Right ventricle myocardium inferior (tissue), 1 donor: ENCODE measurements at regions not wholly inside any gene's neighbourhood (a gene's known extent, or its start where the extent isn't known, plus 50 kb on each side); places are given as distances from the start of the nearest gene placed in this dataset.
A peak's percentile ranks its signal among the peaks of the same experiment; 100 is the strongest.

ENCODE experiments used
- ATAC-seq: fragments of 200-7000 bp; cut with Tn5 transposase; one replicate; pipeline ENCODE4 v1.9.1; 2020; ENCODE audit warnings: mild to moderate bottlenecking, moderate library complexity
- DNase-seq: peaks from one replicate; pipeline ENCODE4 v3.0.0; 2021; ENCODE audit errors: missing footprints
- intact Hi-C: fragments of 100-400 bp; cut with DNase I; formaldehyde crosslinking; loops from one replicate; pipeline ENCODE4 v1.11.0; 2022
- donor health status: DM: no; HTN: yes; CAD: no; lungs with severe emphysema.

- ATAC-seq (no peak), DNase-seq (no peak)
- intact Hi-C loops: no loop called here
Measured at GRCh38 chr13:53336441-53337160, 308.0 kb downstream of the OLFM4 start.

DNA sequence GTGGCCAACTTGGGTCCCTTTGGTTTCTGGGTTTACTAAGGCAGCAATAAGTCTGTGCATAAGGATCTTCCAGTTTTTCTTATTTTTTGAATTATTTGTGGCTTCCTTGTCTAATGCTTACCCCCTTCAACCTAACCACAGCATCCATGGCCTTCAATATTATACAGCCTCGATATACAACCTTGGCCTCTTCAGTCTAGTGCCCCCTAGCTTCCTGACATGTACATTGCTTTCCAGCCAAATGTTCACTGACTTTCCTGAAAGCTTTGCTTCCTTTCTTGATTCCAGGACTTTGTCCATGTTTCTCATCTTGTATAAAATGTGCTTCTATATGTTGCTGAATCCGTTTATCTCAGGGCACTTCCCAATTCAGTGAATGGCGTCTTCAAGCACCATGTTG is 310.1 kb downstream of the OLFM4 start:
- DNase-seq (no peak), ATAC-seq (no peak)
- intact Hi-C loops: no loop called here

GRCh38 chr13:53340505-53341143 is 312.0 kb downstream of the OLFM4 start:
- ATAC-seq: no peak
- no peak for DNase-seq
- intact Hi-C loops: no loop called here

DNA sequence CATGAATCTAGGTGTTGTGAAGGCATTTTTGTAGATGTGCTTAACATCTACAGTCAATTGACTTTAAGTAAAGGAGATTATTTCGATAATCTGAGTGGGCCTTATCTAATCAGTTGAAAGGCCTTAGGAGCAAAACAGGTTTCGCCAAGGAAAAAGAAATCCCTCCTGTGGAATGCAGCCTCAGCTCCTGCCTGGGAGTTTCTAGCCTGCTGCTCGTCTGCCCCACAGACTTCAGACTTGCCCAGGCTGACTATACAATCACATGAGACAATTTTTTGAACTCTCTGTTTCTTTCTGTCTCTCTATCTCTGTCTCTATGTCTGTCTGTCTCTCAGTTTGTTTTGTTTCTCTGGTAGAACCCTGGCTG is 312.5 kb downstream of the OLFM4 start:
- ATAC-seq (no peak), DNase-seq (no peak)
- intact Hi-C loops: no loop called here

DNA sequence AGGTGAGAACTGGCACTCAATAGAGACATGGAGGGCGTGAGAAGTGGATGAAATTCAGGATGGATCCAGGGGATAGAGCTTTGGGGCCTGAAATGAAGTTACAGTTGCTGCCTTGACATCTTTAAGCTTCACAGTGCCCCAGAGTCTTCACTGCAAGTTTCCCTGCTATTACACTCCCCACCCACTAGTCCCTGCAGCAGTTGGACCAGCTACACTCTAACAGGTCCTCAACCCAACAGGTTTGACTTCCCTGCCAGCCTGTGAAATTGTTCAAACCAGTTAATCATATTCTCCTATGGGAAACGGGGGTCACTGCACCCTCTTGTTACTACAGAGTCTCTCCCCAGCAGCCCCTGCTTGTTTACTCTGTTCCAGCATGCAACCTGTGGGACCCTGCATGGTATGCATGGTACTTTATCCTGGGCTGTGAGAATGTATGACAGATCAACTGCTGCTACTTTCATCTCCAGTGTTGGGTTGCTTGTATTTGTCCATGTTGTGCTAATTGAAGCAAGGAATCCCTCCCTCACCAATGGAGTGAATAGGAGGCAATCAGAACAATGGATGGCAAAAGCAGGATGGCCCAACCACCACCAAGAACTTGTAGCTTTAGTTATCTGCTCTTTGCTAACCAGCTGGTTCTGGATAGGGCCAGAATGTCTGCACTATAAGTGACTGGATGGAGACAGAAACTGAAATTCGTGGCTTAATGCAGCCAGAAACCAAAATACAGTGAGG is 314.2 kb downstream of the OLFM4 start:
- DNase-seq: no peak
- intact Hi-C loops: no loop called here
- ATAC-seq: no peak

DNA sequence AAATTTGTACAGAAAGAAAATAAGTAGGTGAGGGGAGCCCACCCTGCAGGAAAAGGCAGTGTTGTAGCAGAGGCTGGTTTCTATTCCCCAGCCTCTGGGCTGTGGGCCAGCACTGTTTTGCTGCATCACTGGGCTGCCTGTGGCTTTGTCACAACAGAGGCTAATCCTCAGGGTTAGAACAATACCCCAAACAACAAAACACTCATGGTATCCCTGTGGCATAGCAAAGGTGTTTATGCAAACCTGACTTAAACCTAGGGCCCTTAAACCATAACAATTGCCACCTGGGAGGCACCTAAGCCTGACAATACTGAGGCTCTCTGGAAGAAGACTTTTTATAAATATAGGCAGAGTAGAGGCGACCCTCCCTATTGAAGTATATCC is 314.7 kb downstream of the OLFM4 start:
- intact Hi-C loops: no loop called here
- ATAC-seq (no peak), DNase-seq (no peak)

DNA sequence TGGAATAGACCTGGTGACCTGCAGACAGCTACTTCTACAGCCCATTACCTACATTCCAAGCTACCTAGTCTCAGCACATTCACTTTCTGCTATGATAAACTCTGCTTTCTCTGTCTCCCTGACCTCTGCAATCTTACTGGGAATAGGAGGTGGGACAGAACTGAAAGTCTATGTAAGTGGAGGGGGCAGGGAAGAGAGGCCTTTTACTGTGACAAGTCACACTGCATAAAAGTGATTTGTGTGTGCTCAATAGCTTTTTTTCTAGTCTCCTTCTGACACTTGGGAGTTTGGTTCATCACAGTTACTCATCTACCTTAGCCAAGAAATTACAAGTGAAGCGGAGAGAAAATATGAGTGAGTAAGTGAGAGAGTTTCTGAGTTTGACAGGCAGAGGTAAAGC is 322.4 kb downstream of the OLFM4 start:
- intact Hi-C loops: no loop called here
- no peak for ATAC-seq

DNA sequence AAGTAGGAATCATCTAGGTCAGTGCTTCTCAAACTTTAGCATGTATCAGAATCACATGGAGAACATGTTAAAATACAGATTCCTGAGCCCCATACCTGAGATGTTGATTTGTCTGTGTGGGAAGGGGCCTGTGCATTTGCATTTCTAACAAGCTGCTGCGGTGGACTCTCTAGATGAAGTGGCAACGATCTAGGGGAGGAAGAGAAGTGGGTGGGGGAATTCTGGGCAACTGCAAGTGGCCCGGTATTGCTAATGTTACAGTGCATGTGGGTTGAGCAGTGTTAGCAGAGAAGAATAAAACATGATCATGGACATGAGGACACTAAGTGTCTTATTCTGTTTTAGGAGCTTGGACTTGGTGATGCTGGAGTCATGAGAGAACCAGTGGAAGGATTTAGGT is 329.0 kb downstream of the OLFM4 start:
- intact Hi-C loops: no loop called here
- DNase-seq (no peak), ATAC-seq (no peak)

More for the DNA sequence above, 322.4 kb downstream of the OLFM4 start:
- no peak for DNase-seq

- intact Hi-C loops: no loop called here
- ATAC-seq (no peak), DNase-seq (no peak)
Measured at GRCh38 chr13:53368948-53369347, 340.3 kb downstream of the OLFM4 start.

DNA sequence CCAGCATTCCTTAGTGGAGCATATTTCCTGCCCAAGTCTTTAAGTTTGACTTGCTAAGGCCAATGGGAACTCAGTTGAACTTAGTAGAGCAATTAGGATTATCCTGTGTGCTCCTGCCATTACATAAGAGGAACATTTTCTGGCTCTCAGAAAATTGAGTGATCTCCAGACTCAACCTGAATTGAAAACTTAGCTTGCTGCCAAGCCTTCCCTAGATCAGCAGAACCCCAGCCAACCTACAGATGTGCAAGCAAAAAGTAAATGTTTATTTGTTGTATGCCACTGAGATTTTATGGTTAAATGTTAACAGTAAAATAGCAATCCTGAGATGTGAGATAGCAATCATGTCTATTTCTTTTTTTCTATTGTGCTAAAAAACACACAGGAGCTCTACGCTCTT is 350.9 kb downstream of the OLFM4 start:
- ATAC-seq: no peak
- intact Hi-C loops: no loop called here

GRCh38 chr13:53382008-53382407 is 353.4 kb downstream of the OLFM4 start:
- DNase-seq (no peak), ATAC-seq (no peak)
- intact Hi-C loops: no loop called here

More for the DNA sequence above, 350.9 kb downstream of the OLFM4 start:
- no peak for DNase-seq

GRCh38 chr13:53398051-53398450 is 369.4 kb downstream of the OLFM4 start:
- DNase-seq (no peak), ATAC-seq (no peak)
- intact Hi-C loops: no loop called here

DNA sequence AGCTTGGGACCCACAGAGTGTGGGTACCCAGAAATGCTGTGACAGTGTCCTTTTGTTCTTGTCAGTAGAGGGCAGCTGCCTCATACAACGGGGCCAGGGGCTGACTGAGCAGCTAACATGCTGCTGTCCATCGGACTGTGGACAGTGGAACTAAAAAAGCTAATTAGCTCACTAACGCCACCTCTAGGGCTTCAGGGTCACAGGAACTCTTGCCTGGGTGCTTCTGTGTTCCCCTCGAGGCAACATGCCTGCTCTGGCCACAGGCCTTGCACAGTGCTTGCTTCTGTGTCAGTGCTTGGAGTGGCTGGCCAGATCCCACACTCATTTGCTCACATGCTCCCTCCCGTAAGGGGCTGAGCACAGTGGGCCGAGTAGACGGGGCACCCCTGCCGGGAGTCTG is 377.0 kb downstream of the OLFM4 start:
- DNase-seq (no peak), ATAC-seq (no peak)
- intact Hi-C loops: no loop called here

DNA sequence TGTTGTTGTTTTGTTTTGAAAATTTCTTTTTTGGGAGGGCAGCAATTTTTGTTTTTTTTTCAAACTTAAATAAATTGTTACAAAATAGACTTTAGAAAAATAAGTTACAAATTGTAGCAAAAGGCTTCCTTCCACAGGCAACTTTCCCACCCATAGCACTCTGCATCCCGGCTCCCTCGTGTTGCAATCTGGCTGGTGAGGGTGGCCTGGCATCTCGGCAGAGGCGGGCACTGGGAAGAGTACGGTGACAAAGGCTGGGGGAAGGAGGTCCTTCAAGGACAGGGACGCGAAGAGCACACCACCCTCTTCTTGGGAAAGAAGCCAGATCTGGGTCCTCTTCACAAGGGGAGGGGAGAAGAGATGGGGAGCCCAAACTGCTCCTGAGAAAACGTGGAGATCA is 379.7 kb downstream of the OLFM4 start:
- ATAC-seq (no peak), DNase-seq (no peak)
- intact Hi-C loops: no loop called here

- no peak for ATAC-seq
- peak; percentile 61 for DNase-seq
- intact Hi-C loops: no loop called here
Measured at GRCh38 chr13:53408847-53409568, 380.4 kb downstream of the OLFM4 start.

- intact Hi-C loops: no loop called here
- DNase-seq: no peak
- ATAC-seq: no peak
Measured at GRCh38 chr13:53411463-53411862, 382.9 kb downstream of the OLFM4 start.

GRCh38 chr13:53415135-53415534 is 386.5 kb downstream of the OLFM4 start:
- intact Hi-C loops: no loop called here
- DNase-seq: no peak
- ATAC-seq: no peak

DNA sequence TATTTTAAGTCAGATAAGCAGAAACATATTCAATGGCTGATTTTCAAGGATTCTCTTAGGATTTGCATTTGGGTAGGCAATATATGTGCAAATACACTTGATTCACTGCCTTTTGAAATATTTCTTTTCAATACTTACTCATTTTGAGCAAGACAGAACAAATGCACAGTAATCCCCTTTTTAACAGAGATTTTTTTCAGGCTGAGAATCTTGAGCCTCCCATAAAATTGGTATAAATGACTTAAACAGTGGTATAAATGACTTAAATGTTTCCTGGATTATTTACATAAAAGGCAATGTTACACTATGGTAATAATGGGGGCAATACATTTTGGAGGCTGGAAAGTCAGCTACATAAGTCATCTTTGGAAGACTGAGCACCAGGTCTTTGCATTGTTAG is 389.0 kb downstream of the OLFM4 start:
- DNase-seq (no peak), ATAC-seq (no peak)
- intact Hi-C loops: no loop called here

GRCh38 chr13:53422415-53422814 is 393.8 kb downstream of the OLFM4 start:
- ATAC-seq (no peak), DNase-seq (no peak)
- intact Hi-C loops: no loop called here

DNA sequence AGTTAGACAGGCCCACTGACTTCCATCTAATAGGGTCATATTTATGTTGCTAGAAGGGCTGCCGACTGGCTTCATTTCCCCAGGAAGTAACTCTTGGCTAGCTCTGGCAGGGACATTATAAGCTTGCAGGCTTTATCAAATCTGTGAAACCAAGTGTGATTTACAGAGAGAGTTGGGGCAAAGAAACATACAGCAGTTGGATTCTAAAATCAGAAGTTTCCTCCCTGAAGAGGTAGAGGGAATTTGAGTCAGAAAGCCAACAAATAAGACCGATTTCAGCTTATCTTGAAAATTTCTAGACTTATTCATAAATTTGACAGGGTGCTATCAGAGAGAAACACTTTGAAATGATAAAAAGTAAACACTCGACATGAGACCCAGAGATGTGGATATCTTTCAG is 407.8 kb downstream of the OLFM4 start:
- no peak for ATAC-seq
- no peak for DNase-seq
- intact Hi-C loops: no loop called here
